Body of pancreas (tissue), 4 donors: ENCODE measurements at regions not wholly inside any gene's neighbourhood (a gene's known extent, or its start where the extent isn't known, plus 50 kb on each side); places are given as distances from the start of the nearest gene placed in this dataset.

Experiments
- POLR2A ChIP-seq, 3 donors: fragments of 450-650 bp; IDR thresholded peaks; one replicate each; pipeline ENCODE4 v1.6.1; 2016; ENCODE audit warnings: antibody characterized with exemption in 3 of 3, mild to moderate bottlenecking in 2 of 3
- TF ChIP-seq, protein P1 (sequence below), 7 experiments: fragments of 450-650 bp in 4 of 7; fragments of 200-600 bp in 3 of 7; sonication (generic) in 3 of 7; IDR thresholded peaks; one replicate each; pipeline ENCODE4 v1.5.1; 2016 to 2019; ENCODE audit warnings: antibody characterized with exemption in 7 of 7

DNA sequence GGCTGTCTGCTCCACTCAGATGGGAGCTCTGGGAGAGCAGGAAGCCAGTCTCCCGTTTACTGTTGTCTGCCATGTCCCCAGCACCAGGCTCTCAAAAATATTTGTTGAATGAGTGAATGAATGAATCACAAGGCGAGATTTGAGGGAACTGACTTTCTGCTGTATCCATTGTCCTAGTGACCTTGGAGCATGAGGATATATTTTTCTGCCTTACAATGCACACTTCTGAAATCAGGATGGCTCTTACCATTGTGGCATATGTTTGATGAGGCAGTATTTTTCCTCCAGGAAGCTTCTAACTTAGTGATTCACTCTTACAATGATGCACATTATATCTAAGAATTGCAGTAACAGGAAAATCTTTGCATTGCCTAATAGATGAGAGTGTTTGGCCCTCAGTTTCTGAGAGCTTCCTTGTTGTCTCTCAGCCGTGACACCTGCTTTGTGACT, 136.4 kb downstream of the RPS24 start:
- TF ChIP-seq, protein P1, sequence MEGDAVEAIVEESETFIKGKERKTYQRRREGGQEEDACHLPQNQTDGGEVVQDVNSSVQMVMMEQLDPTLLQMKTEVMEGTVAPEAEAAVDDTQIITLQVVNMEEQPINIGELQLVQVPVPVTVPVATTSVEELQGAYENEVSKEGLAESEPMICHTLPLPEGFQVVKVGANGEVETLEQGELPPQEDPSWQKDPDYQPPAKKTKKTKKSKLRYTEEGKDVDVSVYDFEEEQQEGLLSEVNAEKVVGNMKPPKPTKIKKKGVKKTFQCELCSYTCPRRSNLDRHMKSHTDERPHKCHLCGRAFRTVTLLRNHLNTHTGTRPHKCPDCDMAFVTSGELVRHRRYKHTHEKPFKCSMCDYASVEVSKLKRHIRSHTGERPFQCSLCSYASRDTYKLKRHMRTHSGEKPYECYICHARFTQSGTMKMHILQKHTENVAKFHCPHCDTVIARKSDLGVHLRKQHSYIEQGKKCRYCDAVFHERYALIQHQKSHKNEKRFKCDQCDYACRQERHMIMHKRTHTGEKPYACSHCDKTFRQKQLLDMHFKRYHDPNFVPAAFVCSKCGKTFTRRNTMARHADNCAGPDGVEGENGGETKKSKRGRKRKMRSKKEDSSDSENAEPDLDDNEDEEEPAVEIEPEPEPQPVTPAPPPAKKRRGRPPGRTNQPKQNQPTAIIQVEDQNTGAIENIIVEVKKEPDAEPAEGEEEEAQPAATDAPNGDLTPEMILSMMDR (IDR thresholded peaks at IDR 0.05), result no peak
- TF ChIP-seq POLR2A (IDR thresholded peaks at IDR 0.05), result no peak
